Mesodermal cell (in vitro differentiated cells): ENCODE measurements at regions not wholly inside any gene's neighbourhood (a gene's known extent, or its start where the extent isn't known, plus 50 kb on each side); places are given as distances from the start of the nearest gene placed in this dataset.

Experiments
- H3K27ac ChIP-seq: 2 replicates; pipeline ENCODE4 v1.7.0; 2013; ENCODE audit warnings: mild to moderate bottlenecking, low read depth, low read length, moderate library complexity; ENCODE audit not compliant: severe bottlenecking
- H3K36me3 ChIP-seq: 2 replicates; pipeline ENCODE4 v1.7.1; 2013; ENCODE audit warnings: mild to moderate bottlenecking, low read length, moderate library complexity; ENCODE audit not compliant: control insufficient read depth, insufficient read depth
- H3K4me1 ChIP-seq: one replicate; pipeline ENCODE4 v1.7.1; 2013; ENCODE audit warnings: mild to moderate bottlenecking, low read length; ENCODE audit not compliant: insufficient read depth, control insufficient read depth, poor library complexity, severe bottlenecking
- H3K4me3 ChIP-seq: 2 replicates; pipeline ENCODE4 v1.7.0; 2013; ENCODE audit warnings: low read length, control low read depth, mild to moderate bottlenecking; ENCODE audit not compliant: insufficient read depth, poor library complexity, severe bottlenecking; ENCODE audit errors: extremely low read depth
- H3K9me3 ChIP-seq: 2 replicates; pipeline ENCODE4 v1.7.1; 2013; ENCODE audit warnings: mild to moderate bottlenecking, low read length, moderate library complexity; ENCODE audit not compliant: control insufficient read depth
- WGBS, 2 experiments: methylation state at CpG; one replicate each; pipeline ENCODE4 v1.1.5; 2013; ENCODE audit warnings: missing lambda C conversion rate in 2 of 2; ENCODE audit not compliant: insufficient coverage in 2 of 2; 5-methylcytosine and 5-hydroxymethylcytosine counted together

GRCh38 chr15:88403351-88403791, 63.8 kb downstream of the MRPL46 start:
- H3K4me1 ChIP-seq: peaks cover 22% of the 10 kb centered on the region
- no peaks in the 10 kb centered on the region for H3K36me3 ChIP-seq
- 37 to 48% methylated on average over 3 to 4 of the region's 9 CpGs for WGBS, 2 experiments
- no peaks in the 10 kb centered on the region for H3K9me3 ChIP-seq
- H3K27ac ChIP-seq: no peak overlapping the region
- H3K4me3 ChIP-seq: no peak overlapping the region

GRCh38 chr15:88401996-88402656, 65.1 kb downstream of the MRPL46 start:
- 49 to 52% methylated on average over 10 of the region's 10 CpGs for WGBS, 2 experiments
- Histone ChIP-seq H3K36me3 (no peaks in the 10 kb centered on the region), H3K9me3 (no peaks in the 10 kb centered on the region), H3K27ac (no peak overlapping the region), H3K4me3 (no peak overlapping the region), H3K4me1 (peaks cover 22% of the 10 kb centered on the region)

GRCh38 chr15:88401251-88401995, 65.8 kb downstream of the MRPL46 start:
- Histone ChIP-seq H3K9me3 (no peaks in the 10 kb centered on the region), H3K4me1 (peaks cover 26% of the 10 kb centered on the region), H3K4me3 (no peak overlapping the region), H3K27ac (no peak overlapping the region), H3K36me3 (no peaks in the 10 kb centered on the region)
- 85 to 87% methylated on average over 11 to 12 of the region's 13 CpGs for WGBS, 2 experiments

- no peaks in the 10 kb centered on the region for H3K9me3 ChIP-seq
- H3K4me1 ChIP-seq: peaks cover 29% of the 10 kb centered on the region
- 88 to 96% methylated on average over 4 to 6 of the region's 6 CpGs for WGBS, 2 experiments
- no peaks in the 10 kb centered on the region for H3K36me3 ChIP-seq
- H3K27ac ChIP-seq: no peak overlapping the region
- H3K4me3 ChIP-seq: no peak overlapping the region
These were observed 66.5 kb downstream of the MRPL46 start for GRCh38 chr15:88400591-88401250.

GRCh38 chr15:88400084-88400483, 67.1 kb downstream of the MRPL46 start:
- Histone ChIP-seq H3K36me3 (no peaks in the 10 kb centered on the region), H3K4me3 (no peak overlapping the region), H3K4me1 (peaks cover 29% of the 10 kb centered on the region), H3K27ac (no peak overlapping the region), H3K9me3 (no peaks in the 10 kb centered on the region)
- WGBS, 2 experiments: 86 to 91% methylated on average over 5 of the region's 5 CpGs

GRCh38 chr15:88399021-88399685, 68.0 kb downstream of the MRPL46 start:
- Histone ChIP-seq H3K4me1 (peaks cover 29% of the 10 kb centered on the region), H3K36me3 (no peaks in the 10 kb centered on the region), H3K4me3 (no peak overlapping the region), H3K9me3 (no peaks in the 10 kb centered on the region), H3K27ac (no peak overlapping the region)
- WGBS, 2 experiments: 86 to 95% methylated on average over 7 of the region's 9 CpGs

- H3K9me3 ChIP-seq: no peaks in the 10 kb centered on the region
- no CpG with 5 or more reads among the region's 1 CpG for WGBS, 2 experiments
These were observed 69.2 kb downstream of the MRPL46 start for GRCh38 chr15:88398011-88398410.

GRCh38 chr15:88397506-88397905, 69.7 kb downstream of the MRPL46 start:
- Histone ChIP-seq H3K4me1 (peaks cover 15% of the 10 kb centered on the region), H3K4me3 (no peak overlapping the region), H3K9me3 (no peaks in the 10 kb centered on the region), H3K36me3 (no peaks in the 10 kb centered on the region), H3K27ac (no peak overlapping the region)
- WGBS, 2 experiments: 83 to 92% methylated on average over 1 to 2 of the region's 6 CpGs

More at GRCh38 chr15:88398011-88398410, 69.2 kb downstream of the MRPL46 start:
- Histone ChIP-seq H3K4me3 (no peak overlapping the region), H3K27ac (no peak overlapping the region), H3K4me1 (peaks cover 20% of the 10 kb centered on the region), H3K36me3 (no peaks in the 10 kb centered on the region)

- no peaks in the 10 kb centered on the region for H3K36me3 ChIP-seq
- no peak overlapping the region for H3K4me3 ChIP-seq
- H3K27ac ChIP-seq: peak overlapping the region; percentile 0
- 38 to 64% methylated on average over 1 to 5 of the region's 6 CpGs for WGBS, 2 experiments
- no peaks in the 10 kb centered on the region for H3K9me3 ChIP-seq
- H3K4me1 ChIP-seq: peaks cover 7% of the 10 kb centered on the region
These were observed 71.1 kb downstream of the MRPL46 start for GRCh38 chr15:88395872-88396781.

GRCh38 chr15:88395241-88395640, 71.9 kb downstream of the MRPL46 start:
- WGBS, 2 experiments: 87 to 89% methylated on average over 4 to 6 of the region's 7 CpGs
- Histone ChIP-seq H3K9me3 (no peaks in the 10 kb centered on the region), H3K4me1 (peaks cover 7% of the 10 kb centered on the region), H3K27ac (no peak overlapping the region), H3K4me3 (no peak overlapping the region), H3K36me3 (no peaks in the 10 kb centered on the region)
